MM.1S (cell line): ENCODE measurements at regions not wholly inside any gene's neighbourhood (a gene's known extent, or its start where the extent isn't known, plus 50 kb on each side); places are given as distances from the start of the nearest gene placed in this dataset.

Source experiments
- DNase-seq: peaks from one replicate; pipeline ENCODE4 v3.0.0-alpha.2; 2015
- H2AFZ ChIP-seq: fragments of 300-600 bp; sonication (generic); 2 replicates; pipeline ENCODE4 v1.6.0; 2016; ENCODE audit warnings: antibody characterized with exemption, low read length
- H3F3A ChIP-seq: fragments of 300-600 bp; sonication (generic); 2 replicates; pipeline ENCODE4 v1.6.1; 2016; ENCODE audit warnings: mild to moderate bottlenecking, antibody characterized with exemption, low read length, moderate library complexity, mixed read lengths; ENCODE audit not compliant: insufficient read depth
- H3K27ac ChIP-seq: fragments of 300-600 bp; sonication (generic); 2 replicates; pipeline ENCODE4 v1.5.1; 2016; ENCODE audit warnings: mild to moderate bottlenecking, low read length
- H3K27me3 ChIP-seq: fragments of 300-600 bp; sonication (generic); replicated peaks from 2 replicates; pipeline ENCODE4 v1.6.0; 2016; ENCODE audit warnings: low read length; ENCODE audit not compliant: insufficient read depth
- H3K36me3 ChIP-seq: fragments of 300-600 bp; sonication (generic); replicated peaks from 2 replicates; pipeline ENCODE4 v1.6.1; 2016; ENCODE audit warnings: mild to moderate bottlenecking, low read length, mixed read lengths; ENCODE audit not compliant: insufficient read depth
- H3K4me1 ChIP-seq: fragments of 300-600 bp; sonication (generic); 2 replicates; pipeline ENCODE4 v1.6.1; 2016; ENCODE audit warnings: low read length, mixed read lengths
- H3K4me2 ChIP-seq: fragments of 300-600 bp; sonication (generic); 2 replicates; pipeline ENCODE4 v1.6.0; 2016; ENCODE audit warnings: low read depth, low read length
- H3K4me3 ChIP-seq: fragments of 300-600 bp; sonication (generic); 2 replicates; pipeline ENCODE4 v1.5.1; 2016; ENCODE audit warnings: low read length, mixed read lengths
- H3K79me2 ChIP-seq: fragments of 300-600 bp; sonication (generic); 2 replicates; pipeline ENCODE4 v1.6.1; 2016; ENCODE audit warnings: mixed run types, low read length, mixed read lengths
- H3K9ac ChIP-seq: fragments of 300-600 bp; sonication (generic); 2 replicates; pipeline ENCODE4 v1.6.1; 2016; ENCODE audit warnings: low read length, mixed read lengths
- H3K9me2 ChIP-seq: fragments of 300-600 bp; sonication (generic); replicated peaks from 2 replicates; pipeline ENCODE4 v1.6.1; 2016; ENCODE audit warnings: mild to moderate bottlenecking, low read length, mixed read lengths; ENCODE audit not compliant: insufficient read depth
- H3K9me3 ChIP-seq: fragments of 300-600 bp; sonication (generic); replicated peaks from 2 replicates; pipeline ENCODE4 v1.6.1; 2016; ENCODE audit warnings: mild to moderate bottlenecking, low read length, mixed read lengths; ENCODE audit not compliant: insufficient read depth
- H4K20me1 ChIP-seq: fragments of 300-600 bp; sonication (generic); 2 replicates; pipeline ENCODE4 v1.6.1; 2016; ENCODE audit warnings: mild to moderate bottlenecking, low read length, moderate library complexity, mixed read lengths; ENCODE audit not compliant: insufficient read depth
- CTCF ChIP-seq: fragments of 300-600 bp; sonication (generic); IDR thresholded peaks from 2 replicates; pipeline ENCODE4 v1.5.1; 2016; ENCODE audit warnings: antibody characterized with exemption, low read length, mixed read lengths
- EZH2 ChIP-seq: fragments of 300-600 bp; sonication (generic); optimal IDR thresholded peaks from 2 replicates; pipeline ENCODE3; 2017; ENCODE audit warnings: low read depth, mild to moderate bottlenecking, antibody characterized with exemption, low read length, mixed read lengths
- EZH2phosphoT487 ChIP-seq: fragments of 300-600 bp; sonication (generic); IDR thresholded peaks from 2 replicates; pipeline ENCODE4 v1.6.1; 2018; ENCODE audit warnings: antibody characterized with exemption, low read length

- Histone ChIP-seq H3K79me2 (no peaks in the 10 kb centered on the region), H3K9me2 (no peaks in the 10 kb centered on the region), H3K9me3 (no peaks in the 10 kb centered on the region), H3K27ac (no peak overlapping the region), H3K4me3 (no peak overlapping the region), H3K36me3 (no peaks in the 10 kb centered on the region), H3K9ac (no peak overlapping the region), H3K27me3 (no peaks in the 10 kb centered on the region), H3K4me1 (no peaks in the 10 kb centered on the region), H3K4me2 (no peak overlapping the region), H3F3A (no peaks in the 10 kb centered on the region), H2AFZ (no peak overlapping the region), H4K20me1 (no peaks in the 10 kb centered on the region)
- no peak for DNase-seq
- TF ChIP-seq CTCF, result no peak
- TF ChIP-seq EZH2, result no peak
- no peak for TF ChIP-seq EZH2phosphoT487
Observed at GRCh38 chr6:61217714-61218113, 1068.3 kb downstream of the KHDRBS2 start.

GRCh38 chr6:61210549-61210948, 1075.5 kb downstream of the KHDRBS2 start:
- Histone ChIP-seq H3K27ac (no peak overlapping the region), H3K36me3 (no peaks in the 10 kb centered on the region), H3K9ac (no peak overlapping the region), H4K20me1 (no peaks in the 10 kb centered on the region), H3F3A (no peaks in the 10 kb centered on the region), H3K9me3 (no peaks in the 10 kb centered on the region), H3K27me3 (no peaks in the 10 kb centered on the region), H2AFZ (no peak overlapping the region), H3K4me3 (no peak overlapping the region), H3K79me2 (no peaks in the 10 kb centered on the region), H3K4me1 (no peaks in the 10 kb centered on the region), H3K9me2 (no peaks in the 10 kb centered on the region), H3K4me2 (no peak overlapping the region)
- DNase-seq, result no peak
- TF ChIP-seq CTCF (no peak), EZH2phosphoT487 (no peak), EZH2 (no peak)

GRCh38 chr6:61203966-61204496, 1082.0 kb downstream of the KHDRBS2 start:
- no peaks in the 10 kb centered on the region for H3K79me2 ChIP-seq
- H2AFZ ChIP-seq, result peak overlapping the region; percentile 69; the same call in 1 of the 2 replicates
- no peaks in the 10 kb centered on the region for H3K9me2 ChIP-seq
- no peaks in the 10 kb centered on the region for H4K20me1 ChIP-seq
- H3K4me1 ChIP-seq, result no peaks in the 10 kb centered on the region
- no peak overlapping the region for H3K27ac ChIP-seq
- no peaks in the 10 kb centered on the region for H3K9me3 ChIP-seq
- no peak for TF ChIP-seq EZH2
- no peak for TF ChIP-seq CTCF
- no peak for TF ChIP-seq EZH2phosphoT487
- H3K9ac ChIP-seq, result no peak overlapping the region
- H3K4me2 ChIP-seq, result peak overlapping the region; percentile 26; the same call in 1 of the 2 replicates
- no peaks in the 10 kb centered on the region for H3K27me3 ChIP-seq
- no peak overlapping the region for H3K4me3 ChIP-seq
- H3F3A ChIP-seq, result no peaks in the 10 kb centered on the region
- no peaks in the 10 kb centered on the region for H3K36me3 ChIP-seq
- peak; percentile 12 for DNase-seq
